ENCODE measurements at regions not wholly inside any gene's neighbourhood (a gene's known extent, or its start where the extent isn't known, plus 50 kb on each side); places are given as distances from the start of the nearest gene placed in this dataset.

DNA sequence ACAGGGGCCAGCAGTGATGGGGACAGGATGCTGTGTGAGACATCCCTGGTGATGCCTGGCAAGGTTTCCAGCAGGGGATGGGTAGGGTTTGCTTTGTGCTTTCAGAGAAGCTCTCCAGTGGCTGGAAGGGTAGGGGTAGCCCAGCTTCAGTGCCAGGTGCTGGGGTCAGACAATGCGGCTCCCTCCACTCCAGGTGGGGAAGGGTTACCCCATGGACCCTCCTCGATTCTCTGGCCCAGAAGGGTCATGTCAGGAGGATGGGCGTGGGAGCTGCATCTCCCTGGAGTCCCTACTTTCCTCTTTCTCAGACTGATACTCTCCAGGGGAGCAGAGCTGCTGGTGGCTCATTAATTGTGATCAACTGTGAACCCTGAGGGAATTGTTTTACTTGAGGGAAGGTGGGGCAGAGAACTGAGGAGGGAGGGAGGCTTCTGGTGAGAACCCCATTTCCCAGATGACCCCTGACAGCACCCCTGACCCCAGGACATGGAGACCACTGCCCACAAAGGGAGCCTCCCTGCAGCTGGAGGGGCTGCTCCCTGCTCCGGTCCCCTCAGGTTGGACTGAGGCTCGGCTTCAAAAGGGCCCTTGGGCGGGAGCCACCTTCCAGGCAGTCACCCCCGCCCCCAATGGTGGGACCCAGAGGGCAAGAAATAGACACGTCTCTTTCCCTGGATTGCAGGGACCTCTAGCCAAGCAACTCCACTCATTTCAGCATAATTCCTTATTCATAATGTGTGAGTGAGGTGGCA, 100.9 kb upstream of the BHLHE23 start:
- TF ChIP-seq RFXANK (CRISPR knock-in tag; IDR thresholded peaks at IDR 0.05) (no peak), ATF2 (CRISPR knock-in tag; IDR thresholded peaks at IDR 0.05) (no peak), EP300 (IDR thresholded peaks at IDR 0.05; ENCODE audit: low read depth in 2 of 2, low read length in 2 of 2) (no peak), EP300 (CRISPR knock-in tag; IDR thresholded peaks at IDR 0.05; ENCODE audit: borderline replicate concordance) (no peak), NKX3-1 (CRISPR knock-in tag; IDR thresholded peaks at IDR 0.05) (no peak), ZNF550 (CRISPR knock-in tag; IDR thresholded peaks at IDR 0.05; ENCODE audit: borderline replicate concordance) (no peak), ZNF318 (CRISPR knock-in tag; IDR thresholded peaks at IDR 0.05) (no peak), POLR2AphosphoS5 (IDR thresholded peaks at IDR 0.05; ENCODE audit: low read depth, low read length) (no peak), MED1 (CRISPR knock-in tag; IDR thresholded peaks at IDR 0.05) (no peak)
- TF ChIP-seq, protein P1, sequence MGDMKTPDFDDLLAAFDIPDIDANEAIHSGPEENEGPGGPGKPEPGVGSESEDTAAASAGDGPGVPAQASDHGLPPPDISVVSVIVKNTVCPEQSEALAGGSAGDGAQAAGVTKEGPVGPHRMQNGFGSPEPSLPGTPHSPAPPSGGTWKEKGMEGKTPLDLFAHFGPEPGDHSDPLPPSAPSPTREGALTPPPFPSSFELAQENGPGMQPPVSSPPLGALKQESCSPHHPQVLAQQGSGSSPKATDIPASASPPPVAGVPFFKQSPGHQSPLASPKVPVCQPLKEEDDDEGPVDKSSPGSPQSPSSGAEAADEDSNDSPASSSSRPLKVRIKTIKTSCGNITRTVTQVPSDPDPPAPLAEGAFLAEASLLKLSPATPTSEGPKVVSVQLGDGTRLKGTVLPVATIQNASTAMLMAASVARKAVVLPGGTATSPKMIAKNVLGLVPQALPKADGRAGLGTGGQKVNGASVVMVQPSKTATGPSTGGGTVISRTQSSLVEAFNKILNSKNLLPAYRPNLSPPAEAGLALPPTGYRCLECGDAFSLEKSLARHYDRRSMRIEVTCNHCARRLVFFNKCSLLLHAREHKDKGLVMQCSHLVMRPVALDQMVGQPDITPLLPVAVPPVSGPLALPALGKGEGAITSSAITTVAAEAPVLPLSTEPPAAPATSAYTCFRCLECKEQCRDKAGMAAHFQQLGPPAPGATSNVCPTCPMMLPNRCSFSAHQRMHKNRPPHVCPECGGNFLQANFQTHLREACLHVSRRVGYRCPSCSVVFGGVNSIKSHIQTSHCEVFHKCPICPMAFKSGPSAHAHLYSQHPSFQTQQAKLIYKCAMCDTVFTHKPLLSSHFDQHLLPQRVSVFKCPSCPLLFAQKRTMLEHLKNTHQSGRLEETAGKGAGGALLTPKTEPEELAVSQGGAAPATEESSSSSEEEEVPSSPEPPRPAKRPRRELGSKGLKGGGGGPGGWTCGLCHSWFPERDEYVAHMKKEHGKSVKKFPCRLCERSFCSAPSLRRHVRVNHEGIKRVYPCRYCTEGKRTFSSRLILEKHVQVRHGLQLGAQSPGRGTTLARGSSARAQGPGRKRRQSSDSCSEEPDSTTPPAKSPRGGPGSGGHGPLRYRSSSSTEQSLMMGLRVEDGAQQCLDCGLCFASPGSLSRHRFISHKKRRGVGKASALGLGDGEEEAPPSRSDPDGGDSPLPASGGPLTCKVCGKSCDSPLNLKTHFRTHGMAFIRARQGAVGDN (CRISPR knock-in tag; IDR thresholded peaks at IDR 0.05): no peak
- TF ChIP-seq, protein P2, sequence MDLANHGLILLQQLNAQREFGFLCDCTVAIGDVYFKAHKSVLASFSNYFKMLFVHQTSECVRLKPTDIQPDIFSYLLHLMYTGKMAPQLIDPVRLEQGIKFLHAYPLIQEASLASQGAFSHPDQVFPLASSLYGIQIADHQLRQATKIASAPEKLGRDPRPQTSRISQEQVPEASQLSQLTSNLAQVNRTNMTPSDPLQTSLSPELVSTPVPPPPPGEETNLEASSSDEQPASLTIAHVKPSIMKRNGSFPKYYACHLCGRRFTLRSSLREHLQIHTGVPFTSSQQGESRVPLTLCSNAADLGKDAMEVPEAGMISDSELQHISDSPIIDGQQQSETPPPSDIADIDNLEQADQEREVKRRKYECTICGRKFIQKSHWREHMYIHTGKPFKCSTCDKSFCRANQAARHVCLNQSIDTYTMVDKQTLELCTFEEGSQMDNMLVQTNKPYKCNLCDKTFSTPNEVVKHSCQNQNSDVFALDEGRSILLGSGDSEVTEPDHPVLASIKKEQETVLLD (CRISPR knock-in tag; IDR thresholded peaks at IDR 0.05; ENCODE audit: low read depth): no peak

Measured in HepG2 (cell line).